GM10266 (cell line): ENCODE measurements at regions not wholly inside any gene's neighbourhood (a gene's known extent, or its start where the extent isn't known, plus 50 kb on each side); places are given as distances from the start of the nearest gene placed in this dataset.
"Not testable (repeated sequence)": the region's sequence is repeated elsewhere in the genome, so short reads cannot be mapped to it uniquely, and the experiment has no call there.

Experiments
- DNase-seq: peaks from one replicate; pipeline ENCODE4 v3.0.0; 2012; ENCODE audit errors: extremely low spot score
- TF ChIP-seq, protein P1 (sequence below): IDR thresholded peaks from 2 replicates; pipeline ENCODE4 v1.5.1; 2012; ENCODE audit warnings: mild to moderate bottlenecking, low read depth; ENCODE audit not compliant: control insufficient read depth, insufficient read depth; ENCODE audit errors: missing control alignments

DNA sequence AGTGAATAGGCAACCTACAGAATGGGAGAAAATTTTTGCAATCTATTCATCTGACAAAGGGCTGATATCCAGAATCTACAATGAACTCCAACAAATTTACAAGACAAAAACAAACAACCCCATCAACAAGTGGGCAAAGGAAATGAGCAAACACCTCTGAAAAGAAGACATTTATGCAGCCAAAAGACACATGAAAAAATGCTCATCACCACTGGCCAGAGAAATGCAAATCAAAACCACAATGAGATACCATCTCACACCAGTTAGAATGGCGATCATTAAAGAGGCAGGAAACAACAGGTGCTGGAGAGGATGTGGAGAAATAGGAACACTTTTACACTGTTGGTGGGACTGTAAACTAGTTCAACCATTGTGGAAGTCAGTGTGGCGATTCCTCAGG lies 114.0 kb upstream of the ROPN1B start:
- DNase-seq: not testable (repeated sequence)

DNA sequence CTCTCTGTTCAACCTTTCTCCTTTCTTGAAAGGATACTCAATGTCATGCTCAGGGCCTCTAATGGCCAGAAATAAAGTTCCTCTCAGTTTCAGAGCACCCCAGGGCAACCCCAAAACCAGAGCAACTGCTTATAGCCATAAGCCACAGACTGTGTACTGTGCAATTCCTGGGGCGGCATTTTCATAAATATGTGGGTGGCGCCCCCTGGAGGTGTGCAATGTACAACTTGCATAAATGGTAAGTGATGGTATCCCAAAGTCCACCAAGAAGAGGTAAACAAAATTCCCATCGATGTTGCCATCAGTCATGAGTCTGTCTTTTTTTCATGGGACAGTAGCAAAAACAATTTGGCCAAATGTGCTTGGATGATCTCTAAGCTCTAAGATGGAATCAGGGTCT lies 108.4 kb upstream of the ROPN1B start:
- DNase-seq: not testable (repeated sequence)

DNA sequence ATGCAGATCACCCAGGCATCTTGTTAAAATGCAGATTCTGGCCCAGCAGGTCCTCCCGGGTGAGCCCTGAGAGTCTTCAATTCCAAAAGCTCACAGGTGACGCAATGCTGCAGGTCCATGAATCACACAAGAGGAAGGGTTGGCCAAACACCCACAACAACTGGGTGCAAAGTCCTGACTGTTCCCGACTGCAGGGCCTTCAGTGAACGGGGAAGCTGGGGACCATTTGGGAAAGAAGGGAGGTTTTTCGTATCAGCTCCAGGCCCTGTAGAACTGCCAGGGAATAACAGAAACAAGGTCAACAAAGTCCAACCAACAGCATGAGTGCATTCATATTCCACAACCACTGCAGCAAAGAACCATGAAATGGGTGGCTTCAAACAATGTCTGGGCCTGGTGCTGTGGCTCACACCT lies 106.1 kb upstream of the ROPN1B start:
- not testable (repeated sequence) for DNase-seq

DNA sequence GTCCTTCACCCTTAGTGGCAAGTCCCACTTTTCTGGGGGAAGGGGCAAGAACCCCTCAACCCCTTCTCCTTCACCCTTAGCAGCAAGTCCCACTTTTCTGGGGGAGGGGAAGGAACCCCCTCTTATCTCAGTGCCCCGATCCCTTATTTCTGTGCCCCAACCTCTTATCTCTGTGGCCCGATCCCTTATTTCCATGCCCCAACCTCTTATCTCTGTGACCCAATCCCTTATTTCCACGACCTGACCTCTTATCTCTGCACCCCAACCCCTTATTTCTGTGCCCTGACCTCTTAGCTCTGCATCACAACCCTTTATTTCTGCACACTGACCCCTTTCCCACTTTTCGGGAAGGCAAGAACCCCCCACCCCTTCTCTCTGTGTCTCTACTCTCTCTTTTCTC lies 104.4 kb upstream of the ROPN1B start:
- DNase-seq: not testable (repeated sequence)

DNA sequence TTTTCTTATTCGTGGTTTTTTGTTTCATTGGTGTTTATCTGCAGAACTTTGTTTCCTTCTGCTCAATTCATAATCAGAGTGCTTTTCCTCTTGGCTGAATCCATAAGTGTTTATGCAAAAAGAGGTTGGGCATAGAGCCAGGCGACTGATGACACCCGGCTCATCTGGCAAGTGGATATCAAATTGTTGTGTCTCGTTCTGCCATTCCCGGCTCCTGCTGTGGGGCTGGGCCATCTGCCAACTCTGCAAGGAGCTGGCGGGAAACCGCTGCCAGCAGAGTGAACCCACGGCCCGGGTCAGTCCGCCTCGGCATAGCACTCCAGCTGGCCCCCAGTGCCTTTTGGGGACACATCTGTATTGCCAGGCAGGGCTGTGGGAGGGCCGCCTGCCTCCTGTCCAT lies 83.0 kb upstream of the ROPN1B start:
- not testable (repeated sequence) for DNase-seq

DNA sequence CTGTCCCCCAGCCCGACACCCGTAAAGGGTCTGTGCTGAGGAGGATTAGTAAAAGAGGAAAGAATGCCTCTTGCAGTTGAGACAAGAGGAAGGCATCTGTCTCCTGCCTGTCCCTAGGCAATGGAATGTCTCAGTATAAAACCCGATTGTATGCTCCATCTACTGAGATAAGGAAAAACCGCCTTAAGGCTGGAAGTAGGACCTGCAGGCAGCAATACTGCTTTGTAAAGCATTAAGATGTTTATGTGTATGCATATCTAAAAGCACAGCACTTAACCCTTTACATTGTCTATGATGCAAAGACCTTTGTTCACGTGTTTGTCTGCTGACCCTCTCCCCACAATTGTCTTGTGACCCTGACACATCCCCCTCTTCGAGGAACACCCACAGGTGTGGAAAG lies 69.8 kb upstream of the ROPN1B start:
- not testable (repeated sequence) for DNase-seq

DNA sequence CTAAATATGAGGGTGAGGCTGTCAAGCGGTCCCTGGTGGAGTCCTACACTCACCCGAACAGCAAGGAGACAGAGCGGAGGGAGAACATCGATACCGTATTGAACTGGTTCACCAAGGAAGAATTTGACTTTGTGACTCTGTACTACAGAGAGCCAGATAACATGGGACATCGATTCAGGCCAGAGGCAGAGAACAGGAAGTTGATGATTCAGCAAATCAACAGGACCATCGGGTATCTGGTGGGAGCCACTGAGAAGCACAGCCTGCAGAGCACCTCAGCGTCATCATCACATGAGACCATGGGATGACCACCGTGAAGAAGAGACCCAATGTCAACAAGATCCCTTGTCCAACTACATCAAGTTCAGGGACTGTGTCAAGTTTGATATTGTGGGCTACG lies 67.5 kb upstream of the ROPN1B start:
- not testable (repeated sequence) for DNase-seq

DNA sequence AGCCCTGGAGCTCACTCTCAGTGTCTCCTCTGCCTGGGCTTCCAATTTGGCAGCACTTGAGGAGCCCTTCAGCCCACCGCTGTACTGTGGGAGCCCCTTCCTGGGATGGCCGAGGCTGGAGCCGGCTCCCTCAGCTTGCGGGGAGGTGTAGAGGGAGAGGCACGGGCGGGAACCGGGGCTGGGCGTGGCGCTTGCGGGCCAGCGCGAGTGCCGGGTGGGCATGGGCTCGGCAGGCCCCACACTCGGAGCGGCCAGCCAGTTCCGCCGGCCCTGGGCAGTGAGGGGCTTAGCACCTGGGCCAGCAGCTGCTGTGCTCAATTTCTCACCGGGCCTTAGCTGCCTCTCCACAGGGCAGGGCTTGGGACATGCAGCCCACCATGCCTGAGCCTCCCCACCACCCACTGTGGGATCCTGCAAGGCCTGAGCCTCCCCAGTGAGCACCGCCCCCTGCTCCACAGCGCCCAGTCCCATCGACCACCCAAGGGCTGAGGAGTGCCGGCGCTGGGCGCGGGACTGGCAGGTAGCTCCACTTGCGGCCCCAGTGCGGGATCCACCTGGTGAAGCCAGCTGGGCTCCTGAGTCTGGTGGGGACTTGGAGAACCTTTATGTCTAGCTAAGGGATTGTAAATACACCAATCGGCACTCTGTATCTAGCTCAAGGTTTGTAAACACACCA lies 65.1 kb upstream of the ROPN1B start:
- not testable (repeated sequence) for DNase-seq

DNA sequence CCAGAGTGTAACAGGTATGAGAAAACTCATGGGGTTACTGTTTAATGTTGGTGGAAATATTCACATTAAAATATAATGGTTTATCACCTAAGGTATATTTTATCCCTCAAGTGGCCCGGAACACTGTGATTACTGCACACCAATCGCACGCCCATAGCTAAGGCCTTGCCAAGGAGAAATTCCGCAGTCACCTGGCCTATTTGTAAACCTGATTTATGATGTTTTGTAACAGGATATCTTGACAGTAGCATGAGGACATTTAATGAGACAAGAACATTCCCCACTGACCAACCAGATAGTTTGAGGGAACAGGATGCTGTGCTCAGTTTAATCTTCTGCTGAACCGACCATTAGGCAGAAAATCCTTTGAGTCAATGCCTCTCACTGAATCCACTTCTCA lies 61.7 kb upstream of the ROPN1B start:
- DNase-seq: not testable (repeated sequence)

DNA sequence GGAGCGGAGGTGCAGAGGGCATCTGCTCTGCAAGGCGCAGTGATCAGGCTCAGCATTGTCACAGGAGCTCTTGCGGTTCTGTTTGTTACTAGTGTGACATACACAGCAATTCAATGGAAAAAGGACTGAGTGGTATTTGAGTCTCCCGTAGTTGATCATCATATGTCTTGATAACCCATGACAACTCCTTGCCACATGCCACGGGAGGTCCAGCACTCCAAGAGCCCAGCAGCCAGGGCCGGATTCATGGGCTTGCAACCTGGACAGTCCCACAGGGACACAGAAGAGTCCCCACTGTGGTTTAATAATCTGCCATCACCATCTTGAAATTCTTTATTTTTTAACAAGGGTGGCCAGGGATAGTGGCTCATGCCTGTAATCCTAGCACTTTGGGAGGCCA lies 58.1 kb upstream of the ROPN1B start:
- not testable (repeated sequence) for DNase-seq

DNA sequence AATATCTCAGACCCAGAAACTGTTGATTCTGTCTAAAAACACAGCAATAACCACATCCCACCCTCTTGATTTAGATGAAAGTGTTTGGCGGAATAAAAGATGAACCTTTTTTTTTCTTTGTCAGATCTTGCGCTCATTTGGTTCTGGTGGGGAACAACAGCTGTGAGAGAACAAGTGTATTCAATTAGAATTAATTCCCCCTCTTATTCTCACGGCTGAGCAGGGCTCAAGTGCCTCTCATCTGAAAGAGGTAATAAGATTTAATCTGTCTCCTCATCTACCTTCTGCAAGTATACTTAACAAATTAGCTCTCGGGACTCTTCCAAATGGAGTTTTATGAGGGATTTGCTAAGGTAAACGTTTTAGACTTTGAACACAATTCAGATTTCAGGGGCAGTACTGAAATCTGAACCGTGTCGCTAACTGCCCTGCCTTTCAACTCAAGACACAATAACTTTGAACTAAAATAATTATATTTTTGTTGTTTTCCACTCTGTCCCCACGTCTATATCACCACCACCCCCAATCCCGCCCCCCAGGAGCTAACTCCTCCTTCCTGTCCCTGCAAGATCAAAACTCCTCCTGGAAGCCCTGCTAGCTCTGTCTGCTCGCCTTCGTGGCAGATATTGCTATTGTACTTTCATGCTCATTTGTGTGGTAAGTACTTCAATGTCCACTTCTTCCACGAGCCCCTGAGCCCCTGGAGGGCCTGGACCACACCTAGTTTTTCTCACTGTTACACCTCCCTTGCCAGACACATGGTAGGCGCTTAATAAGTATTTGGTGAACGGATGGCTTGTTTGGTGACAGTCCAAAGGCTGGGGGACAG lies 54.2 kb upstream of the ROPN1B start:
- DNase-seq: not testable (repeated sequence)

DNA sequence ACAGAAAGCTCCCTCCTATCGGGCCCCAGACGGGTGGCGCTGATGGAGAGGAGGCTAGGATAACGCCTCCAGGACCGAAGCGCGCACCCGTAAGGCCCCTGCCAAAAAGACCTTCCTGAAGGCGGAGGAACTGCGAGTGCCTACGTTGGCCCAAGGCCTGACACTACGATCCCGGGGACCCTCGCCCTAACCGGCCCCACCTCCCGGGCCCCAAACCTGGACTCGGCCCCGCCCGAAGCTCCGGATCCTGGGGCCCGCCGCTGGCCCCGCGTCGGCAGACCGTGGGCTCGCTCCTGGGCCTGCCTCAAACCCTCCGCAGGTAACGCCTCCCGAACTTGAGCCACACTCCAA lies 53.6 kb upstream of the ROPN1B start:
- DNase-seq: not testable (repeated sequence)

DNA sequence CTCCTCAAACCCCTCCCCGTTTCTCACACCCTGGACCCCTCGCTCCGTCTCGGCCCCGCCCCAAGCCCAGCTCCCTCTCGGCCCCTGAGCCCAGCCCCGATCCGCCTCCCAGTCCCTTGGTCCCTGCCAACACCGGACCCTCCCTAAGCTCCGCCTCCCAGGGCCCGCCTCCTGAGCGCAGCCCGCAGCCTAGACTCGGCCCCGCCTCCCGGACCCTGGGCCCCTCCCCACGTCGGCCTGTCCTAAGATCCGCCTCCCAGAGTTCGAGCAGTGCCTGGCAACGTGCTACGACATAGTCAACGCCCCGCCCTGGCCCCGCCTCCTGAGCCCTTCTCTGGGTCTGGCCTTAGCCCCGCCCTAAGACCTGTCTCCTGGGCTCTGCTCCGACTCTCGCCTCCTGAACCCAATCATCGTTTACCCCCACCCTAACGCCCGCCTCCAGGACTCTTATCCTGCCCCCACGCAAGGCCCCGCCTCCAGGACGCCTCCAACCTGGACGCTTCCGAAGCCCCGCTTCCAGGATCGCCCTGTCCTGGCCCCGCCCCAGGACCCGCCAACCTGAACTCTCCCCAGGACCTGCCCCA lies 53.1 kb upstream of the ROPN1B start:
- DNase-seq: peak; percentile 89

DNA sequence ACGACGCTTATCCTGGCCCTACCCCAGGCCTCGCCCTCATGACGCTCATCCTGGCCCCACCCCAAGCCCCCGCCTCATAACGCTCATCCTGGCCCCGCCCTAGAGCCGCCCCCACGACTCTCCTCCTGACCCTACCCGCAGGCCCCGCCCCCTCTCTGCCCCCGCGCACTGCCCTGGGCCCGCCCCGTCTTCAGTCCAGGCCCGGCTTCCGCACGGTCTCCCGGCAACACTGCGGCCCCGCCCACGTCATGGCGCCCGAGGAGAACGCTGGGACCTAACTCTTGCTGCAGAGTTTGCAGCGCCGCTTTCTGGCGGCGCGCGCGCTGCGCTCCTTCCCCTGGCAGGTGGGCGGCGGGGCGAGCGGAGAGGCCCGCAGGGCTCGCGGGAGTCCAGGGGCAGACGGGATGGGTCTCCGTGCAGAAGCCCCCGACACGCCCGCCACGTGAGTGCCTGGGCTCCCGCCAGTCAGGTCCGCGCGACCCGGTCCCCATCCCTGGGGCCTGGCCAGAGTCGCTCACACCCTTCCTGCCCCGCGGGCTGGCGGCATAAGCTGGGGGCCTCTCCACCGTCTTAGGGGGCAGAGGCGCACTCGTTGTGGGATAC lies 52.5 kb upstream of the ROPN1B start:
- DNase-seq: peak; percentile 90
- TF ChIP-seq, protein P1, sequence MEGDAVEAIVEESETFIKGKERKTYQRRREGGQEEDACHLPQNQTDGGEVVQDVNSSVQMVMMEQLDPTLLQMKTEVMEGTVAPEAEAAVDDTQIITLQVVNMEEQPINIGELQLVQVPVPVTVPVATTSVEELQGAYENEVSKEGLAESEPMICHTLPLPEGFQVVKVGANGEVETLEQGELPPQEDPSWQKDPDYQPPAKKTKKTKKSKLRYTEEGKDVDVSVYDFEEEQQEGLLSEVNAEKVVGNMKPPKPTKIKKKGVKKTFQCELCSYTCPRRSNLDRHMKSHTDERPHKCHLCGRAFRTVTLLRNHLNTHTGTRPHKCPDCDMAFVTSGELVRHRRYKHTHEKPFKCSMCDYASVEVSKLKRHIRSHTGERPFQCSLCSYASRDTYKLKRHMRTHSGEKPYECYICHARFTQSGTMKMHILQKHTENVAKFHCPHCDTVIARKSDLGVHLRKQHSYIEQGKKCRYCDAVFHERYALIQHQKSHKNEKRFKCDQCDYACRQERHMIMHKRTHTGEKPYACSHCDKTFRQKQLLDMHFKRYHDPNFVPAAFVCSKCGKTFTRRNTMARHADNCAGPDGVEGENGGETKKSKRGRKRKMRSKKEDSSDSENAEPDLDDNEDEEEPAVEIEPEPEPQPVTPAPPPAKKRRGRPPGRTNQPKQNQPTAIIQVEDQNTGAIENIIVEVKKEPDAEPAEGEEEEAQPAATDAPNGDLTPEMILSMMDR: peak; percentile 62

DNA sequence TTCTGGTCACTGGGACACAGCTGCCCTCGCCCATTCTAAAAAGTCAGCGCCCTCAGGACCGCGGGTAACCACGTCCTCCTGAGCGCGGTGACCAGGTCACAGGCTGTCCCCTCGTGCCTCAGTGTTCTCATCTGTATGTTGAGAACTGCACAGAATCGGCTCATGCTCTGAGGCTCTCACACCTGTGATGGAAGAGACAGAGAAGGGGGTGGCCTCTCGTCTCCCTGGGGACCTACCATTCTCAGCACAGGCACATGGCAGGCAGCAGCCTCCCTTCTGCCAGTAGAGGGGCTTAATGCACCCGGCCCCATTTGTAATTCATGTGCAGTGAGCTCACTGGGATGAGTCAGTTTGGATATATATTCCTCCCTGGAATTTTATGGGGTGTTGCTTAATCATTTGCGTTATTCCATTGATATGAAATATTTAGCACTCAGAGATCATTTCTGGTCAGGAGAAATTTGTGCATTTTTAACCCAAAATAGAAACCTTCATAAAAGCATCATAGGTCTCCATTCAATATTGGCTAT lies 51.9 kb upstream of the ROPN1B start:
- not testable (repeated sequence) for DNase-seq

DNA sequence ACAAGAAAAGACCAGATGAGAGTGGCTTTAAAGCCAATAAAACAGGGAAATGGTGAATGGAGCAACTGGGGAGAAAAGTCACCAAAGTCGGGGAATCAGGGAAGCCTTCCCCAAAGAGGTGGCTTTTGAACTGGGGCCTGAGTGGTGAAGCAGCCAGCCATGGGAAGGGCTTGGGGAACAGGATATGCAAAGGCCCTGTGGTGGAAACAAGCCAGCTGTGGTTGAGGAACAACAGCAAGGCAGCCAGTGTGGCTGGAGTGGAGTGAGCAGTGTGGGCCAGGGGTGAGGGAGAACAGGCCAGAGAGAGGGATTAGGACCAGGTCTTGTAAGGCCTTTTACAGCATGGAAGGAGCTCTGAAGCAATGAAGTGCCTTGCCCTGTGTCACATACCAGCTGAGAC lies 51.0 kb upstream of the ROPN1B start:
- DNase-seq: not testable (repeated sequence)

DNA sequence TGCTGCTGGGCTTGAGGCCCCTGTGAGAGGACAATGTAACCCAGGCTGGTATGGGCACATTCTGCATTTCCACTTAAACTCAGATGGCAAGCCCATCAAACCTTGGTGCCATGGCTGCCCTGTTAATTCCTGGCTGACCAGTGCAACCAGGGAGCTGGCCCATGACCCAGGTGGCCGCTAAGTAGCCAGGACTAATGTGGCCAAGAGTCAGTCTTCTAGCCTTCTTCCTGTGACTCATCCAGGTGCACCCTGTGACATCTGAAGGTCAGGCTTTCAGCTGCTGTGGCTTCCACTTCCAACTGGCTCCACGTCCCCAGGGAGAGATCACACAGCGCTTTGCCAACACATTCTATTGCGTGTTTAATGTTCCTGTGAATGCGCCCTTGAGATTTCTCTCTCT lies 50.5 kb upstream of the ROPN1B start:
- not testable (repeated sequence) for DNase-seq

DNA sequence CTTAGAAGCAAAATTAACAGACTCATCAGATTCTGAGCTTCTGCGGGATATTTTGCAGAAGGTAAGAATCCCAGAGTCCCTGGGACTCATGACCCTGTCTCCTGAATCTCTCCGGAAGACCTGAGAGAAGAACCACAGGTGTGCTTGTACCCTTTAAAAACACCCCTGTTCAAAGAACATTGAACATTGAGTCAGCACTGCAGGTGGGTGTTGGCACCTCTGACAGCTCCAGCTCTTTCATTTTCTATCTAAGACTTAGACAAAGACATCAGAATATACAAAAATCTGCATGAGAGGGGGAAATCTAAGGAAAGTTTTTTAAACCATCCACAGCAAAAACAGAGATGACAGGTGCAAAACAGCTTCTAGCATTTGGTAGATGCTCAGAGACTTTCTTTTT lies 50.1 kb upstream of the ROPN1B start:
- not testable (repeated sequence) for DNase-seq
